VCaP (cell line): ENCODE measurements at regions not wholly inside any gene's neighbourhood (a gene's known extent, or its start where the extent isn't known, plus 50 kb on each side); places are given as distances from the start of the nearest gene placed in this dataset.

Experiments
- H3K27ac ChIP-seq: fragments of 450-650 bp; 2 replicates; pipeline ENCODE4 v1.5.1; 2017
- CTCF ChIP-seq: fragments of 450-650 bp; conservative IDR thresholded peaks from 2 replicates; pipeline ENCODE4 v1.5.1; 2017; ENCODE audit warnings: mild to moderate bottlenecking, moderate library complexity

- TF ChIP-seq CTCF, result no peak
- no peak overlapping the region for H3K27ac ChIP-seq
These were observed 928.7 kb downstream of the LRFN5 start for GRCh38 chr14:42535397-42535796.

GRCh38 chr14:42533476-42533875 lies 926.8 kb downstream of the LRFN5 start:
- no peak for TF ChIP-seq CTCF

GRCh38 chr14:42532194-42532593 lies 925.5 kb downstream of the LRFN5 start:
- no peak for TF ChIP-seq CTCF
- no peak overlapping the region for H3K27ac ChIP-seq

More at GRCh38 chr14:42533476-42533875, 926.8 kb downstream of the LRFN5 start:
- H3K27ac ChIP-seq, result no peak overlapping the region

- no peak overlapping the region for H3K27ac ChIP-seq
- no peak for TF ChIP-seq CTCF
These were observed 920.5 kb downstream of the LRFN5 start for GRCh38 chr14:42527141-42527540.

GRCh38 chr14:42523666-42524065 lies 917.0 kb downstream of the LRFN5 start:
- no peak for TF ChIP-seq CTCF
- H3K27ac ChIP-seq, result no peak overlapping the region

GRCh38 chr14:42517806-42518500 lies 911.3 kb downstream of the LRFN5 start:
- H3K27ac ChIP-seq, result no peak overlapping the region
- no peak for TF ChIP-seq CTCF

- no peak for TF ChIP-seq CTCF
- no peak overlapping the region for H3K27ac ChIP-seq
These were observed 907.2 kb downstream of the LRFN5 start for GRCh38 chr14:42513837-42514236.
